Breast epithelium (tissue), 3 donors: ENCODE measurements at regions not wholly inside any gene's neighbourhood (a gene's known extent, or its start where the extent isn't known, plus 50 kb on each side); places are given as distances from the start of the nearest gene placed in this dataset.
"Not testable (repeated sequence)": the region's sequence is repeated elsewhere in the genome, so short reads cannot be mapped to it uniquely, and the experiment has no call there.

Source experiments
- CTCF ChIP-seq, 3 donors: fragments of 450-650 bp; IDR thresholded peaks; one replicate each; pipeline ENCODE4 v1.5.1; 2016 to 2017; ENCODE audit warnings: antibody characterized with exemption in 3 of 3, mild to moderate bottlenecking in 3 of 3, moderate library complexity in 3 of 3
- POLR2A ChIP-seq: fragments of 450-650 bp; IDR thresholded peaks from one replicate; pipeline ENCODE4 v1.6.1; 2016; ENCODE audit warnings: antibody characterized with exemption, mild to moderate bottlenecking, moderate library complexity

GRCh38 chr5:20711520-20712155 is 723.6 kb upstream of the CDH18 start:
- not testable (repeated sequence) for TF ChIP-seq CTCF (IDR thresholded peaks at IDR 0.05); POLR2A
